ENCODE measurements at regions not wholly inside any gene's neighbourhood (a gene's known extent, or its start where the extent isn't known, plus 50 kb on each side); places are given as distances from the start of the nearest gene placed in this dataset.

GRCh38 chr4:94039226-94039625 is 168.4 kb upstream of the SMARCAD1 start:
- TF ChIP-seq CTCF (IDR thresholded peaks at IDR 0.05) (no peak), POLR2A (IDR thresholded peaks at IDR 0.05) (no peak)
